GM12878 (cell line): ENCODE measurements at regions not wholly inside any gene's neighbourhood (a gene's known extent, or its start where the extent isn't known, plus 50 kb on each side); places are given as distances from the start of the nearest gene placed in this dataset.

Source experiments
- ATAC-seq: fragments of 200-7000 bp; cut with Tn5 transposase; 3 replicates; pipeline ENCODE4 v1.9.1; 2020; ENCODE audit warnings: mild to moderate bottlenecking, moderate library complexity
- BruUV-seq: library from RNA; stranded (reverse); fragments of 400-500 nt; replicated peaks from 2 replicates; lab custom pipeline; 2021; lab: Mats Ljungman, UMichigan
- CTCF ChIA-PET: fragments of 300-600 bp; sonication (Branson Sonifier 250); formaldehyde crosslinking; extraction: SDS; loops from one replicate; lab custom pipeline; 2021; ENCODE audit warnings: inconsistent platforms; lab: Yijun Ruan, JAX
- POLR2A ChIA-PET: fragments of 350-600 bp; formaldehyde crosslinking; extraction: SDS; loops from one replicate; lab custom pipeline; 2021; ENCODE audit warnings: inconsistent platforms; lab: Charles Lee
- RAD21 ChIA-PET: fragments of 300-600 bp; sonication (Branson Sonifier 250); formaldehyde crosslinking; loops from one replicate; lab custom pipeline; 2023; ENCODE audit warnings: antibody characterized with exemption; ENCODE audit not compliant: unreplicated experiment; lab: Charles Lee
- SMC1A ChIA-PET: fragments of 300-600 bp; sonication (Branson Sonifier 250); formaldehyde crosslinking; loops from one replicate; lab custom pipeline; 2023; ENCODE audit not compliant: unreplicated experiment, uncharacterized antibody; lab: Charles Lee
- DNase-seq: peaks from one replicate; pipeline ENCODE4 v3.0.0-alpha.2; 2011; ENCODE audit warnings: low read depth, low spot score
- FAIRE-seq: peaks from 3 replicates; lab custom pipeline; 2011; peaks lifted over from hg19 to GRCh38; lab: Jason Lieb, UNC
- H2AFZ ChIP-seq: 2 replicates; pipeline ENCODE4 v1.6.0; 2011; ENCODE audit warnings: low read depth, low read length, control low read depth; ENCODE audit not compliant: control insufficient read depth
- H3K27ac ChIP-seq: 2 replicates; pipeline ENCODE4 v1.5.1; 2011; ENCODE audit warnings: control low read depth; ENCODE audit not compliant: control insufficient read depth, insufficient read depth
- H3K27me3 ChIP-seq, 2 experiments: replicated peaks in 1 of 2; 2 replicates each; pipeline versions ENCODE4 v1.6.0 to v1.6.1; 2011; ENCODE audit warnings: low read length in 1 of 2; ENCODE audit not compliant: control insufficient read depth in 2 of 2, insufficient read depth in 2 of 2
- H3K36me3 ChIP-seq, 2 experiments: 2 replicates each; pipeline ENCODE4 v1.5.1; 2011; ENCODE audit warnings: low read length in 1 of 2; ENCODE audit not compliant: control insufficient read depth in 2 of 2, insufficient read depth in 2 of 2
- H3K4me1 ChIP-seq: 2 replicates; pipeline ENCODE4 v1.6.1; 2011; ENCODE audit warnings: mild to moderate bottlenecking, low read length, moderate library complexity, mixed read lengths; ENCODE audit not compliant: control insufficient read depth, insufficient read depth
- H3K4me2 ChIP-seq: 2 replicates; pipeline ENCODE4 v1.6.0; 2011; ENCODE audit warnings: control low read depth; ENCODE audit not compliant: control insufficient read depth, insufficient read depth
- H3K4me3 ChIP-seq: fragments of 200-600 bp; sonication (generic); 2 replicates; pipeline ENCODE4 v1.5.1; 2016
- H3K79me2 ChIP-seq: 2 replicates; pipeline ENCODE4 v1.6.0; 2011; ENCODE audit warnings: low read length; ENCODE audit not compliant: control insufficient read depth, insufficient read depth
- H3K9ac ChIP-seq: 2 replicates; pipeline ENCODE4 v1.8.0; 2011; ENCODE audit warnings: low read length, control low read depth, mixed read lengths; ENCODE audit not compliant: control insufficient read depth, insufficient read depth
- H3K9me3 ChIP-seq: replicated peaks from 3 replicates; pipeline ENCODE4 v1.5.1; 2011; ENCODE audit warnings: mild to moderate bottlenecking, low read length; ENCODE audit not compliant: control insufficient read depth, insufficient read depth
- H4K20me1 ChIP-seq: 2 replicates; pipeline ENCODE4 v1.6.0; 2011; ENCODE audit not compliant: control insufficient read depth, insufficient read depth
- CEBPB ChIP-seq, 2 experiments: fragments of 150-350 bp in 1 of 2; IDR thresholded peaks; 2 replicates each; pipeline ENCODE4 v1.6.1; 2012 to 2014; ENCODE audit warnings: low read depth in 2 of 2, low read length in 2 of 2, borderline replicate concordance in 1 of 2, inconsistent platforms in 1 of 2
- GATAD2B ChIP-seq: fragments of 450-650 bp; conservative IDR thresholded peaks from 2 replicates; pipeline ENCODE4 v1.6.1; 2017; ENCODE audit warnings: low read depth, mild to moderate bottlenecking, moderate library complexity
- HDAC2 ChIP-seq: fragments of 200-600 bp; sonication (generic); IDR thresholded peaks from 2 replicates; pipeline ENCODE4 v1.6.1; 2017
- IRF5 ChIP-seq: fragments of 450-650 bp; IDR thresholded peaks from 2 replicates; pipeline ENCODE4 v1.6.1; 2017; ENCODE audit warnings: borderline replicate concordance
- JUND ChIP-seq: IDR thresholded peaks from 2 replicates; pipeline ENCODE4 v1.6.1; 2012; ENCODE audit warnings: low read depth, mild to moderate bottlenecking, low read length, improper control_type of control experiment, moderate library complexity
- NFXL1 ChIP-seq: fragments of 450-650 bp; IDR thresholded peaks from 2 replicates; pipeline ENCODE4 v1.6.1; 2017; ENCODE audit warnings: antibody characterized with exemption, mild to moderate bottlenecking, borderline replicate concordance
- NFYA ChIP-seq: IDR thresholded peaks from 2 replicates; pipeline ENCODE4 v1.6.1; 2011; ENCODE audit warnings: low read depth, mild to moderate bottlenecking, low read length, improper control_type of control experiment, borderline replicate concordance
- NFYB ChIP-seq: IDR thresholded peaks from 2 replicates; pipeline ENCODE4 v1.6.1; 2011; ENCODE audit warnings: low read depth, mild to moderate bottlenecking, low read length, improper control_type of control experiment, moderate library complexity; ENCODE audit not compliant: insufficient read depth
- POLR2AphosphoS2 ChIP-seq: IDR thresholded peaks from 2 replicates; pipeline ENCODE4 v1.6.1; 2011; ENCODE audit warnings: low read depth, mild to moderate bottlenecking, low read length, improper control_type of control experiment, moderate library complexity
- STAT1 ChIP-seq: fragments of 450-650 bp; conservative IDR thresholded peaks from 2 replicates; pipeline ENCODE4 v1.6.1; 2014; ENCODE audit warnings: antibody characterized with exemption, mild to moderate bottlenecking
- SUZ12 ChIP-seq: fragments of 200-600 bp; sonication (generic); IDR thresholded peaks from one replicate; pipeline ENCODE4 v1.6.1; 2018; ENCODE audit warnings: antibody characterized with exemption, mild to moderate bottlenecking; ENCODE audit not compliant: unreplicated experiment
- TCF3 ChIP-seq: IDR thresholded peaks from 2 replicates; pipeline ENCODE4 v1.6.1; 2012; ENCODE audit warnings: low read depth, mild to moderate bottlenecking, low read length, borderline replicate concordance; ENCODE audit not compliant: insufficient read depth
- ZSCAN29 ChIP-seq: fragments of 450-650 bp; IDR thresholded peaks from 2 replicates; pipeline ENCODE4 v1.6.1; 2017; ENCODE audit warnings: mild to moderate bottlenecking, moderate library complexity
- WGBS: methylation state at CpG from one replicate; pipeline ENCODE4 v1.1.6; 2016; ENCODE audit warnings: low lambda C conversion rate; ENCODE audit not compliant: insufficient replicate concordance, insufficient coverage; ENCODE audit errors: missing lambda C conversion rate; 5-methylcytosine and 5-hydroxymethylcytosine counted together
- in situ Hi-C: fragments of 300-500 bp; cut with MboI; formaldehyde crosslinking; loops from 9 replicates; pipeline ENCODE4 v1.14.3; 2018; ENCODE audit warnings: mixed read lengths
- intact Hi-C: fragments of 100-400 bp; cut with micrococcal nuclease; formaldehyde crosslinking; loops from one replicate; pipeline ENCODE4 v1.14.2; 2022; ENCODE audit not compliant: unreplicated experiment

GRCh38 chr13:52975969-52976368 is 52.6 kb upstream of the OLFM4 start:
- no peak overlapping the region for H3K9ac ChIP-seq
- H3K79me2 ChIP-seq, result no peaks in the 10 kb centered on the region
- H4K20me1 ChIP-seq, result no peaks in the 10 kb centered on the region
- H3K4me1 ChIP-seq, result no peaks in the 10 kb centered on the region
- ChIA-PET SMC1A (no interaction called here), CTCF (interaction anchor here (1.1 to 3.0 kb wide), 4 partner anchors 8 to 311 kb away, joined by 3 to 29 read pairs (median 4); no protein-coding TSS in a partner anchor), RAD21 (interaction anchor here (0.5 to 2.4 kb wide), 2 partner anchors 176 to 374 kb away, joined by 3 to 6 read pairs; no protein-coding TSS in a partner anchor), POLR2A (no interaction called here)
- no peaks in the 10 kb centered on the region for H3K36me3 ChIP-seq
- no peak overlapping the region for H3K4me2 ChIP-seq
- no peak for ATAC-seq
- no peak overlapping the region for H2AFZ ChIP-seq
- FAIRE-seq, result no peak
- BruUV-seq, result no TSS peak
- DNase-seq, result no peak
- H3K4me3 ChIP-seq, result no peak overlapping the region
- H3K27me3 ChIP-seq, result no peaks in the 10 kb centered on the region
- in situ Hi-C loops, result no loop called here
- intact Hi-C loops, result no loop called here
- no peak overlapping the region for H3K27ac ChIP-seq
- H3K9me3 ChIP-seq, result no peaks in the 10 kb centered on the region
- WGBS, result 56% methylated on average over 5 of the region's 5 CpGs
- TF ChIP-seq STAT1, result no peak
- TF ChIP-seq NFXL1, result no peak
- TF ChIP-seq HDAC2, result no peak
- no peak for TF ChIP-seq JUND
- TF ChIP-seq SUZ12, result no peak
- no peak for TF ChIP-seq NFYB
- TF ChIP-seq NFYA, result no peak
- TF ChIP-seq ZSCAN29, result no peak
- TF ChIP-seq GATAD2B, result no peak
- TF ChIP-seq CEBPB (IDR thresholded peaks at IDR 0.05; ENCODE audit: borderline replicate concordance in 1 of 2, low read depth in 2 of 2, low read length in 2 of 2), result no peak
- no peak for TF ChIP-seq IRF5
- TF ChIP-seq TCF3, result no peak
- TF ChIP-seq POLR2AphosphoS2, result no peak
